HUES64 (cell line): ENCODE measurements at regions not wholly inside any gene's neighbourhood (a gene's known extent, or its start where the extent isn't known, plus 50 kb on each side); places are given as distances from the start of the nearest gene placed in this dataset.

Source experiments
- H3K27ac ChIP-seq: 2 replicates; pipeline ENCODE4 v1.7.0; 2013; ENCODE audit warnings: low read depth, low read length, inconsistent platforms
- H3K27me3 ChIP-seq: 2 replicates; pipeline ENCODE4 v1.6.1; 2013; ENCODE audit warnings: mild to moderate bottlenecking, low read length; ENCODE audit not compliant: insufficient read depth
- H3K36me3 ChIP-seq: 2 replicates; pipeline ENCODE4 v1.6.1; 2013; ENCODE audit warnings: mild to moderate bottlenecking, low read length; ENCODE audit not compliant: insufficient read depth
- H3K4me1 ChIP-seq: 2 replicates; pipeline ENCODE4 v1.6.1; 2013; ENCODE audit warnings: mild to moderate bottlenecking, low read length, moderate library complexity; ENCODE audit not compliant: insufficient read depth
- H3K4me3 ChIP-seq: 2 replicates; pipeline ENCODE4 v1.5.1; 2013; ENCODE audit warnings: mild to moderate bottlenecking, low read length, moderate library complexity
- H3K9ac ChIP-seq: 2 replicates; pipeline ENCODE4 v1.6.1; 2013; ENCODE audit warnings: mild to moderate bottlenecking, low read depth, low read length
- H3K9me3 ChIP-seq: 2 replicates; pipeline ENCODE4 v1.6.1; 2013; ENCODE audit warnings: low read depth, low read length; ENCODE audit not compliant: insufficient read depth
- WGBS: fragments of 150-250, 120-280 bp; methylation state at CpG from one replicate; pipeline ENCODE4 v1.1.7; 2013; ENCODE audit warnings: missing lambda C conversion rate; 5-methylcytosine and 5-hydroxymethylcytosine counted together

DNA sequence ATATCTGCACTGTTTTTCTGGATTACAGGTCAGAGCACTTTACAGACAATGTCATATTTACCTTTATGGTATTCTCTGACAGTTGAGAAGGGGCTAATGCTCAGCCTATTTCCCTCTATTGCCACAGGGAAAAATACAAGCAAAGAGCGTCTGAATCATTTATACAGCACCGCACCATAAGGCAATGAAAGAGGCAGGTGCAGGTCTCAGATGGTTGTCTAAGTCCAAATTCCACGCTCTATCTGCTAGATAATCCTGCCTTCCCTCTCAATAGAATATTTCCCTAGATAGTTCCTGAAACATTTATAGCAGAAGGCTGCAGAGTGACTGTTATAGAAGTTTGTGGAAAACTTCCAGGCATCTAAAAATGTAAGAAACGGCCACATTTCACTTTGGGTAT lies 446.1 kb upstream of the CDH6 start:
- H3K4me3 ChIP-seq: no peak overlapping the region

DNA sequence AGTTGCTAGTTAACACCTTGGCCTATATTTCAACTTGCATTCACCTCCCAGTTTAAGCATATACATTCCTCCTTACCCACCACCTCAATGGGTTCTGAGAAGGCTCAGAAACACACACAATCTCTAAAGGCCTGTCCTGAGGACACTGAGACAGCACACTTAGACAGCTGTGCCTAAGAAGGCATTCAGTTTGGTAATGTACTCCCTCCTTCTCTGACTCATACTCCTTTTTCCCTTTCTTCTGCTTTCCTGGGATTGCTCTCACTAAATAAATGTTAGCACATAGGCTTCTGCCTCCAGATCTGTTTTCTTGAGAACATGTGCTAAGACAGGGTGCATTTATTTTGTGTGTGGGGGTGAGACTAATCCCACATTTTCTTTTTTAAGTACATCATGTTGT lies 456.8 kb upstream of the CDH6 start:
- Histone ChIP-seq H3K9ac (no peak overlapping the region), H3K9me3 (no peaks in the 10 kb centered on the region), H3K4me1 (0 out of 2 replicates have a peak, but pooled peaks cover 3% of the 10 kb centered on the region), H3K36me3 (no peaks in the 10 kb centered on the region), H3K27ac (no peak overlapping the region), H3K4me3 (no peak overlapping the region), H3K27me3 (no peaks in the 10 kb centered on the region)

More for the DNA sequence above, 446.1 kb upstream of the CDH6 start:
- H3K36me3 ChIP-seq: no peaks in the 10 kb centered on the region
- no peak overlapping the region for H3K27ac ChIP-seq
- H3K9me3 ChIP-seq: no peaks in the 10 kb centered on the region
- H3K9ac ChIP-seq: no peak overlapping the region
- WGBS: 98% methylated on average over 4 of the region's 4 CpGs
- no peaks in the 10 kb centered on the region for H3K4me1 ChIP-seq
- H3K27me3 ChIP-seq: no peaks in the 10 kb centered on the region

DNA sequence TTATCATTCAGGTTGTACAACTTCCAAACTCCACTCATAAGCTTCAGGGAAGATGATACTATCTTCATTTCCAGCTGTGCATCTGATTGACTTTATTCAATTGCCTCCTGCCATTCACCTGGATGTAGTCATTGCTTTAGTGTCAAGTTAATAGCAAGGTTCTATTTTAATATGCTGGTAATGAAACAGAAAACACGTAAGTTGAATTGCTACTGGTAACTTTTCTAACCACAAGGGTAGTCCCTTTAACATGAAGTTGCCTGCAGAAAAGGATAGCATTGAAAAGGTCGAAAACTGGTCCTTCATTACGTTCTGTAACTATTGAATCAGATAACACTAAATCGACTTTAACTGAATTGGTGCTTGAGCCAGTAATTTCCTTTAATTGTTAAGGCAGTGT lies 459.4 kb upstream of the CDH6 start:
- Histone ChIP-seq H3K27me3 (no peaks in the 10 kb centered on the region), H3K9me3 (peaks cover 11% of the 10 kb centered on the region; the same call in 1 of the 2 replicates), H3K4me1 (0 out of 2 replicates have a peak, but pooled peaks cover 3% of the 10 kb centered on the region), H3K9ac (no peak overlapping the region), H3K4me3 (no peak overlapping the region), H3K27ac (no peak overlapping the region), H3K36me3 (no peaks in the 10 kb centered on the region)
- 90% methylated on average over 4 of the region's 4 CpGs for WGBS

DNA sequence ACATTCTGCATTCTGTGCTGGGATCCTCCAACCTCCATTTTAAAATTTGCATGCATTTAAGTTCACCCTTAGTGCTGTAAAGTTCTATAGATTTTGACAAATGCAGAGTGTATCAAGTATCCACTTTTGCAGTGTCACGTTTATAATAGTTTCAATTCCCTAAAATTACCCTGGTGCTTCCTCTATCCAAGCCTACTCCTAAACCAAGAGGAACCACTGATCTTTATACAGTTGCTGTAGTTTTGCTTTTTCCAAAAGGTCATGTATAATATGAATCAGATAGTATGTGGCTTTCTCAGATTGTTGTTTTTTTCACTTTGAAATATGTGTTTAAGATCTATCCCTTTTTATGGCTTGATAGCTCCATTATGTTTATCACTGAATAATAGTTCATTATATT lies 468.4 kb upstream of the CDH6 start:
- H3K9me3 ChIP-seq: peaks cover 6% of the 10 kb centered on the region; the same call in 1 of the 2 replicates
- 100% methylated on average over 1 of the region's 1 CpG for WGBS

DNA sequence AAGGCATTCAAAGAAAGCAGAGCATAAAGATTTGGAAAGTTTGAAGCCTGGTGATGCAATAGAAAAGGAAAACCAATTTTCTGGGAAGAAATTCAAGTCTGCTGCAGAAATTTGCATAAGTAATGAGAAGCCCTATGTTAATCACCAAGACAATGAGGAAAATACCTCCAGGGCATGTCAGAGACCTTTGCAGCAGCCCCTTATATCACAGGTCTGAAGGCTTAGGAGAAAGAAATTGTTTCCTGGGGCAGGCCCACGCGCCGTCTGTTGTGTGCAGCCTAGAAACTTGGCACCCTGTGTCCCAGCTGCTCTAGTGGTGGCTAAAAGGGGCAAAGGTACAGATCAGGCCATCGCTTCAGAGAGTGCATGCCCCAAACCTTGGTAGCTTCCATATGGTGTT lies 495.3 kb upstream of the CDH6 start:
- Histone ChIP-seq H3K9me3 (peaks cover 16% of the 10 kb centered on the region; the same call in 1 of the 2 replicates), H3K4me3 (no peak overlapping the region), H3K27me3 (no peaks in the 10 kb centered on the region), H3K36me3 (no peaks in the 10 kb centered on the region), H3K27ac (no peak overlapping the region), H3K9ac (no peak overlapping the region), H3K4me1 (no peaks in the 10 kb centered on the region)
- 86% methylated on average over 4 of the region's 4 CpGs for WGBS

More for the DNA sequence above, 468.4 kb upstream of the CDH6 start:
- H3K27me3 ChIP-seq: no peaks in the 10 kb centered on the region
- H3K36me3 ChIP-seq: no peaks in the 10 kb centered on the region
- H3K4me3 ChIP-seq: no peak overlapping the region
- no peak overlapping the region for H3K9ac ChIP-seq
- H3K27ac ChIP-seq: no peak overlapping the region
- H3K4me1 ChIP-seq: no peaks in the 10 kb centered on the region

DNA sequence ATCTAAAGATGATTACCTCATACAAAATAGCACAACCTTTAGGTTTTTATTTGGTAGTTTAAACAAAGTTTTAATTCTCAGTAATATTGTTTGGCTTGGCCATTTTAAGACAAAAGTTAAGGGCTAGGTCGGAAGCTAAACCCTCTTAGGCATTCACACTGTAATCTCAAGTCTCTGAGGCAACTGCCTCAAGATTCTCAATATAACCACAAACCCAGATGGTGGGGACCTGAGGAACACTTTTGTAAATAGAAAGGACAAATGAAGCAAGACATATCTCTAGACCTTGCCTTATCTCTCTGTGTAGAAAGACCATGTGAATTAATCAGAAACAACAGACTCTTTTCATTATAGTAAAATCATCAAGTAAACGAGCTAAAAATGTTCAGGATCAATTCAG lies 500.2 kb upstream of the CDH6 start:
- Histone ChIP-seq H3K27me3 (no peaks in the 10 kb centered on the region), H3K4me3 (no peak overlapping the region), H3K27ac (no peak overlapping the region), H3K4me1 (no peaks in the 10 kb centered on the region), H3K36me3 (no peaks in the 10 kb centered on the region), H3K9me3 (no peaks in the 10 kb centered on the region), H3K9ac (no peak overlapping the region)
- 91% methylated on average over 1 of the region's 2 CpGs for WGBS

DNA sequence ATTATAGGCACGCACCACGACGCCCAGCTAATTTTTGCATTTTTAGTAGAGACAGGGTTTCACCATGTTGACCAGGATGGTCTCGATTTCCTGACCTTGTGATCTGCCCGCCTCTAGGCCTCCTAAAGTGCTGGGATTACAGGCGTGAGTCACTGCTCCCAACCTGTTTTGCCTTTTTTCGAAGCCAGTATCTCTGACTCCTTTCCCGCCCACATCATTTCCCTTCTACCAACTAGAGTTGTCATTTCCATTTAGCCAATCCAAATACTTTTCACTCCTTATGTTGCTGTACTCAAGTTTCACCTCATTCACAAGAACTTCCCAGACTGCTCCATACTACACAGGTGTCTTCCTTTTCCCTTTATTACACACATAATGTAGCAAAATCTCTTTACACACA lies 502.6 kb upstream of the CDH6 start:
- Histone ChIP-seq H3K9me3 (no peaks in the 10 kb centered on the region), H3K9ac (no peak overlapping the region), H3K27ac (no peak overlapping the region), H3K4me1 (no peaks in the 10 kb centered on the region), H3K36me3 (no peaks in the 10 kb centered on the region), H3K4me3 (no peak overlapping the region), H3K27me3 (no peaks in the 10 kb centered on the region)
- WGBS: 94% methylated on average over 8 of the region's 8 CpGs

DNA sequence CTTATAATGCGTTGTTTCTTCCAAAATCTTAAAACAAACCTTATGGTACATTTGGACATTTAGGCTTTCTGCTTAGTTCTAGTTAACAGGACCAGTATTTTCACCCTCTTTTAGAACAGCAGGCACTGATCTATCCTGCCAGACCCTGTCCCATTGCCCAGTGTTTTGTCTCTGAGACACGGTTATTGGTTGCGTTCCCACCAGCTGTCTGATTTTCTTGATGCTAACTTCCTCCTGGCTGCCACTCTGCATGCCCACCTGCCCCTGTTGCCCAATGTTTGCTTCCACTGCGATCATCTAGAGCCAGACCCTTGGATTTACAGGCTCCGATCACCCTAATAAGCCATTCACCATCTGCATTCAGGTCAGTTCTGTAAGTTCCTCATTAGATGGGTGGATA lies 506.0 kb upstream of the CDH6 start:
- WGBS: 96% methylated on average over 5 of the region's 5 CpGs

DNA sequence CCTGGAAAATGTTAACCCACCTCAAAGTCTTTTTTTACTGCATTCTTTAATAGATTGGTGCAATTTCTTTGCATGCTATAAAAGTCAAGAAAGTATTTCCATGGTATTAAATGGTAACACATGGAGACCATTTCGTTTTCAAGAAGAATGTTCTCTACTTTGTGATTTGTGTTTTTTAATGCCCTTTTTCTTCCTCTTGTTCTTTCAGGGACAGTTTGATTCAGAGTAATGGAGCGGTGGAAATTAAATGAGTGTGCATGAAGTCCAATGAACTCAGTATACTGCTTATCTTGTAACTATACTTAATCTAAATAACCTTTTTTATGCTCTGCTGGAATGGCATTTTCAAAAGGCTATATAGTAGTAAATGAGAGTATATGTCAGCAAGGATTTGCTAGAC lies 507.0 kb upstream of the CDH6 start:
- WGBS: 88% methylated on average over 1 of the region's 2 CpGs
- Histone ChIP-seq H3K9me3 (no peaks in the 10 kb centered on the region), H3K27me3 (no peaks in the 10 kb centered on the region), H3K27ac (no peak overlapping the region), H3K4me1 (no peaks in the 10 kb centered on the region), H3K36me3 (no peaks in the 10 kb centered on the region), H3K9ac (no peak overlapping the region), H3K4me3 (no peak overlapping the region)

More for the DNA sequence above, 506.0 kb upstream of the CDH6 start:
- no peaks in the 10 kb centered on the region for H3K27me3 ChIP-seq
- no peaks in the 10 kb centered on the region for H3K4me1 ChIP-seq
- no peaks in the 10 kb centered on the region for H3K36me3 ChIP-seq
- no peaks in the 10 kb centered on the region for H3K9me3 ChIP-seq
- no peak overlapping the region for H3K27ac ChIP-seq
- H3K4me3 ChIP-seq: no peak overlapping the region
- no peak overlapping the region for H3K9ac ChIP-seq

DNA sequence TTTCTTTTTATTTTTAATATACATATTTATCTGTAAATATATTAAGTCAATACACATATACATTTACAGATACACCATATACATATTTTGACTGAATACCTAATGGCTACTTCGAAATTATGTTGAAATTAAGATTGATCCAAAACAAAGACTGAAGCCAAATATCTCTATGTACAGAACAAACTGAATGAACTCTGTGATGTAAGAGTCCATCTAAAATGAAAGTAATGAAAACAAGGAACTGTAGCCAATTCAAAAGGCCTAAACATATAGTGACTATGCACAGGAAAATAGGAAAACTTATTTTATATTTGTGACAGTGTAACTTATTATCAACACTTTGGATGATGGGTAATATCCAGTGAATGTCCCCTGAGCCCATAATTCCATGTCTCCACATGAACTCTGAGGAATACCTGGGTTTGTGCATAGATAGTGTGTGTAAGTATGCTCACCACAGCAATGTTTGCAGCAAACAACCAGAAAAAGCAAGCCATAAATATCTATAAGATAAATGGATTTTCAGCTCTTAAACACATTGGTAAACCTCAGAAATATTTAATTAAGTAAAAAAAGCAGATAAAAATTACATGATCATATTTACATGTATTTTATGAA lies 517.2 kb upstream of the CDH6 start:
- Histone ChIP-seq H3K27me3 (no peaks in the 10 kb centered on the region), H3K9ac (no peak overlapping the region), H3K4me1 (no peaks in the 10 kb centered on the region; the same call in 1 of the 2 replicates), H3K27ac (no peak overlapping the region), H3K36me3 (no peaks in the 10 kb centered on the region), H3K9me3 (peaks cover 25% of the 10 kb centered on the region), H3K4me3 (no peak overlapping the region)
- WGBS: no CpG with 5 or more reads among the region's 1 CpG

DNA sequence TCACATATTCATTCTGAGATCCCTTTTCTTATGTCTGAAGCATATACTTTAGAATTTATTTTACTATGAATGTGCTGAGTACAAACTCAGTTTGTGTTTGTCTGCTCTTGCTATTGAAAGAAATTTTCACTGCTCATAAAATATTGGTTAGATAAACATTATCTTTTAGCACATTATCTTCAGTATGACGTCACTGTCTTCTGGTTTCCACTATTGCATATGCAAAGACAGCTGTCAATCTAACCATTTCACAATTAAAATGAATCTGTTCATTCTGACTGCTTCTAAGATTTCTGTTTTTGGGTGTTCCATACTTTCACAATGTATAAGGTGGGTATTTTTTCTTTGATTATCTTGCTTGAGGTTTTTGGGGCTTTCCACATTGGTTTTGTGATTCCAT lies 526.2 kb upstream of the CDH6 start:
- no peaks in the 10 kb centered on the region for H3K36me3 ChIP-seq
- H3K9me3 ChIP-seq: no peaks in the 10 kb centered on the region
- 95% methylated on average over 1 of the region's 1 CpG for WGBS
- H3K9ac ChIP-seq: no peak overlapping the region
- H3K4me3 ChIP-seq: no peak overlapping the region
- H3K27ac ChIP-seq: no peak overlapping the region
- no peaks in the 10 kb centered on the region for H3K27me3 ChIP-seq
- H3K4me1 ChIP-seq: peaks cover 8% of the 10 kb centered on the region

DNA sequence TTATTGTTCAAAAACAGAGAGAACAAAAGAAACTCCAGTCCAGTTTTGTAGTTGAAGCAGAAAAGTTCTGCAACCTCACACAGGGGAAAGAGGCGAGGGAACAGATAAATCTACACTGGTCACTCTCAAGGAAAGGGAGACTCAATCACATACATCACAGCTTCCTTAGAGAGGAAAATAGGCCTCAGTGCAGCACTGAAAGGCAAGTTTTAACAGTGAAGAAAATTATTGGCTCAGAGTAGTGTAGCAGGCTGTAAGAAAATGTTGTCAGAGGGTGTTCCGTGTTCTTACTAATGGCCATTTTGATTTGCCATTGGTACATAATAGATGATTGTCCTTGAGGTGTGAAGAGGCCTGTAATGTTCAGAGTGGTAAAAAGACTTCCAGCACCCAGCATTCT lies 530.0 kb upstream of the CDH6 start:
- Histone ChIP-seq H3K36me3 (no peaks in the 10 kb centered on the region), H3K27me3 (no peaks in the 10 kb centered on the region), H3K4me3 (no peak overlapping the region), H3K9ac (no peak overlapping the region), H3K4me1 (peaks cover 12% of the 10 kb centered on the region), H3K9me3 (no peaks in the 10 kb centered on the region), H3K27ac (no peak overlapping the region)
- WGBS: 83% methylated on average over 2 of the region's 2 CpGs
